ENCODE measurements at regions not wholly inside any gene's neighbourhood (a gene's known extent, or its start where the extent isn't known, plus 50 kb on each side); places are given as distances from the start of the nearest gene placed in this dataset.

- DNase-seq (no peak), ATAC-seq (no peak)
- CTCF ChIA-PET = no interaction called here
- Histone ChIP-seq H3K4me2 (ENCODE audit: low read length) (no peak overlapping the region), H3K27me3 (ENCODE audit: low read length) (peaks cover 50% of the 10 kb centered on the region), H3K9me3 (ENCODE audit: low read length) (peaks cover 6% of the 10 kb centered on the region; the same call in 1 of the 2 replicates), H3K4me3 (ENCODE audit: low read length) (no peak overlapping the region), H3K79me2 (ENCODE audit: low read length) (no peaks in the 10 kb centered on the region), H3K4me1 (ENCODE audit: insufficient read depth, low read length) (no peaks in the 10 kb centered on the region), H3K9me2 (replicated peaks; ENCODE audit: low read length) (peaks cover 3% of the 10 kb centered on the region; the same call in 1 of the 2 replicates), H4K20me1 (ENCODE audit: low read length) (no peaks in the 10 kb centered on the region), H3F3A (ENCODE audit: low read length, unreplicated experiment) (no peaks in the 10 kb centered on the region), H3K27ac (ENCODE audit: low read length) (no peak overlapping the region), H2AFZ (ENCODE audit: low read length) (no peak overlapping the region), H3K36me3 (ENCODE audit: low read depth, low read length) (no peaks in the 10 kb centered on the region), H3K9ac (ENCODE audit: low read length) (no peak overlapping the region)
- TF ChIP-seq EZH2phosphoT487 (IDR thresholded peaks at IDR 0.05; ENCODE audit: borderline replicate concordance, low read length) = no peak
- POLR2A ChIA-PET (ENCODE audit: unreplicated experiment) = no interaction called here
- BruUV-seq (replicated peaks) = no TSS peak
- intact Hi-C loops (cut with micrococcal nuclease) = no loop called here
Observed at GRCh38 chr1:213891989-213892902, 95.5 kb upstream of the PROX1 start.

DNA sequence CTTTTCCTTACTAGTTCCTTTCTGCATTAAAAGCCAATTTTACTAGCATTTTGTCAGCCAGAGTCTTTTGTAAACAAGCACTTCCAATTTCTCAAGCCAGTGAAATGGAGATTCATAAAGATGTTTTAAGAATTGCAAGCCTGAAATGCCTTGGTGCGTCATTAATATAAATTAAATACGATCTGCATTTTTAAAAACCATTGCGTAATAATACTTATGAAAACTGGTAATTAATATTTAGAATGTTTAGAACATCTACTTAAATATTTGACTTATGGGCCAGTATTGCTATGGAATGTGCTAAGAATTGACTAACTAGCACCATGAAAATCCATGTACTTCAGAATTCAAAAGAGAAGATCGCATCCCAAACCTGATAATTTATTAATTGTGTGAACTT lies 89.1 kb upstream of the PROX1 start:
- peaks cover 3% of the 10 kb centered on the region; the same call in 1 of the 2 replicates for H3K9me2 ChIP-seq (replicated peaks; ENCODE audit: low read length)
- H3K9ac ChIP-seq (ENCODE audit: low read length) = no peak overlapping the region
- no peaks in the 10 kb centered on the region for H3K79me2 ChIP-seq (ENCODE audit: low read length)
- DNase-seq (no peak), ATAC-seq (no peak)
- no peak overlapping the region for H3K4me2 ChIP-seq (ENCODE audit: low read length)
- no peak overlapping the region for H3K27ac ChIP-seq (ENCODE audit: low read length)
- no peaks in the 10 kb centered on the region for H3F3A ChIP-seq (ENCODE audit: low read length, unreplicated experiment)
- TF ChIP-seq, protein P1, sequence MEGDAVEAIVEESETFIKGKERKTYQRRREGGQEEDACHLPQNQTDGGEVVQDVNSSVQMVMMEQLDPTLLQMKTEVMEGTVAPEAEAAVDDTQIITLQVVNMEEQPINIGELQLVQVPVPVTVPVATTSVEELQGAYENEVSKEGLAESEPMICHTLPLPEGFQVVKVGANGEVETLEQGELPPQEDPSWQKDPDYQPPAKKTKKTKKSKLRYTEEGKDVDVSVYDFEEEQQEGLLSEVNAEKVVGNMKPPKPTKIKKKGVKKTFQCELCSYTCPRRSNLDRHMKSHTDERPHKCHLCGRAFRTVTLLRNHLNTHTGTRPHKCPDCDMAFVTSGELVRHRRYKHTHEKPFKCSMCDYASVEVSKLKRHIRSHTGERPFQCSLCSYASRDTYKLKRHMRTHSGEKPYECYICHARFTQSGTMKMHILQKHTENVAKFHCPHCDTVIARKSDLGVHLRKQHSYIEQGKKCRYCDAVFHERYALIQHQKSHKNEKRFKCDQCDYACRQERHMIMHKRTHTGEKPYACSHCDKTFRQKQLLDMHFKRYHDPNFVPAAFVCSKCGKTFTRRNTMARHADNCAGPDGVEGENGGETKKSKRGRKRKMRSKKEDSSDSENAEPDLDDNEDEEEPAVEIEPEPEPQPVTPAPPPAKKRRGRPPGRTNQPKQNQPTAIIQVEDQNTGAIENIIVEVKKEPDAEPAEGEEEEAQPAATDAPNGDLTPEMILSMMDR (conservative IDR thresholded peaks at IDR 0.05; ENCODE audit: low read depth, low read length) = no peak
- no peak for TF ChIP-seq EZH2 (IDR thresholded peaks at IDR 0.05; ENCODE audit: low read length, unreplicated experiment)
- no peak for TF ChIP-seq EZH2phosphoT487 (IDR thresholded peaks at IDR 0.05; ENCODE audit: borderline replicate concordance, low read length)
- H3K36me3 ChIP-seq (ENCODE audit: low read depth, low read length) = no peaks in the 10 kb centered on the region
- BruUV-seq (replicated peaks) = no TSS peak
- ChIA-PET POLR2A (ENCODE audit: unreplicated experiment) (no interaction called here), CTCF (no interaction called here)
- no peak overlapping the region for H2AFZ ChIP-seq (ENCODE audit: low read length)
- no peaks in the 10 kb centered on the region for H3K4me1 ChIP-seq (ENCODE audit: insufficient read depth, low read length)
- intact Hi-C loops (cut with micrococcal nuclease) = no loop called here
- H4K20me1 ChIP-seq (ENCODE audit: low read length) = no peaks in the 10 kb centered on the region
- H3K4me3 ChIP-seq (ENCODE audit: low read length) = no peak overlapping the region
- peaks cover 6% of the 10 kb centered on the region; the same call in 1 of the 2 replicates for H3K9me3 ChIP-seq (ENCODE audit: low read length)
- peaks cover 49% of the 10 kb centered on the region for H3K27me3 ChIP-seq (ENCODE audit: low read length)

DNA sequence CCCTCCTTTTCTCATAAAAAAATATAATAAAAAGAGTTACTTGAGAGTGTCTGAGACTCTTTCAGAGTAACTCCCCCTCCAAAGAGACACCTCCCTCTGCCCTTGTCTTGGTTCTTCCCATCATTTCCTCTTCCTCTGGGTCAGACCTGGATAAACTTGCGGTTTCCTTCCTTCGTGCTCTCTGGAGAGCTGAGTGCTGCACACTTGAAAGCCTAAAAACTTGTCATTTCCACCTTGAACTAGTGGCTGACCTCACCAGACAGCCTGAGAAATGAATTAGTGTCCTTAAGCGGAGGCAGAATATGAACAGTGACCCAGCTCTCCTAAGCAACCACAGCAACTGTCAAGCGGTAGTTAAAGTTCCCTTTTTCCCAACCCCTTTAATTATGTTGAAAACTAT lies 88.4 kb upstream of the PROX1 start:
- Histone ChIP-seq H3K27me3 (ENCODE audit: low read length) (peaks cover 54% of the 10 kb centered on the region), H3K4me3 (ENCODE audit: low read length) (no peak overlapping the region), H3K4me1 (ENCODE audit: insufficient read depth, low read length) (no peaks in the 10 kb centered on the region), H3K79me2 (ENCODE audit: low read length) (no peaks in the 10 kb centered on the region), H3F3A (ENCODE audit: low read length, unreplicated experiment) (no peaks in the 10 kb centered on the region), H3K36me3 (ENCODE audit: low read depth, low read length) (no peaks in the 10 kb centered on the region), H3K9ac (ENCODE audit: low read length) (no peak overlapping the region), H2AFZ (ENCODE audit: low read length) (no peak overlapping the region), H3K4me2 (ENCODE audit: low read length) (no peak overlapping the region), H3K27ac (ENCODE audit: low read length) (no peak overlapping the region), H3K9me2 (replicated peaks; ENCODE audit: low read length) (peaks cover 3% of the 10 kb centered on the region; the same call in 1 of the 2 replicates), H3K9me3 (ENCODE audit: low read length) (peaks cover 6% of the 10 kb centered on the region; the same call in 1 of the 2 replicates), H4K20me1 (ENCODE audit: low read length) (no peaks in the 10 kb centered on the region)
- ChIA-PET CTCF (no interaction called here), POLR2A (ENCODE audit: unreplicated experiment) (no interaction called here)
- ATAC-seq (no peak), DNase-seq (no peak)
- intact Hi-C loops (cut with micrococcal nuclease) = no loop called here
- BruUV-seq (replicated peaks) = no TSS peak
- TF ChIP-seq EZH2 (IDR thresholded peaks at IDR 0.05; ENCODE audit: low read length, unreplicated experiment) (no peak), EZH2phosphoT487 (IDR thresholded peaks at IDR 0.05; ENCODE audit: borderline replicate concordance, low read length) (no peak)
- TF ChIP-seq, protein P1 (conservative IDR thresholded peaks at IDR 0.05; ENCODE audit: low read depth, low read length) = no peak

Data from PC-3 (cell line).